HG03159 (cell line): ENCODE measurements at regions not wholly inside any gene's neighbourhood (a gene's known extent, or its start where the extent isn't known, plus 50 kb on each side); places are given as distances from the start of the nearest gene placed in this dataset.

Experiments used
- ATAC-seq: cut with Tn5 transposase; IDR thresholded peaks from one replicate; pipeline ENCODE4 v1.9.1; 2021; ENCODE audit warnings: mild to moderate bottlenecking, moderate library complexity; ENCODE audit not compliant: unreplicated experiment

DNA sequence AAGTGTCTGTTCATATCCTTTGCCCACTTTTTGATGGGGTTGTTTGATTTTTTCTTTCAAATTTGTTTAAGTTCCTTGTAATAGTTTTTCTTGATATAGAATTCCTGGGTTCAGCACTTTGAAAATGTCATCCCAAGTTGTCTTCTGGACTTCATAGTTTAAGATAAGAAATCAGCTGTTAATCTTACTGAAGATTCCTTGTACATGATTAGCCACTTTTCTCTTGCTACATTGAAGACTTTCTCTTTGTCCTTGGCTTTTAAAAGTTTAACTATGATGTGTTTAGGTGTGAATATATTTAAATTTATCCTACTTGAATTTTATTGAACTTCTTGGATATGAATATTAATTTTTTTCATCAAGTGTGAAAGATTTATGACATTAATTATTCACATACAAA, 387.2 kb upstream of the CWC22 start:
- no peak for ATAC-seq

DNA sequence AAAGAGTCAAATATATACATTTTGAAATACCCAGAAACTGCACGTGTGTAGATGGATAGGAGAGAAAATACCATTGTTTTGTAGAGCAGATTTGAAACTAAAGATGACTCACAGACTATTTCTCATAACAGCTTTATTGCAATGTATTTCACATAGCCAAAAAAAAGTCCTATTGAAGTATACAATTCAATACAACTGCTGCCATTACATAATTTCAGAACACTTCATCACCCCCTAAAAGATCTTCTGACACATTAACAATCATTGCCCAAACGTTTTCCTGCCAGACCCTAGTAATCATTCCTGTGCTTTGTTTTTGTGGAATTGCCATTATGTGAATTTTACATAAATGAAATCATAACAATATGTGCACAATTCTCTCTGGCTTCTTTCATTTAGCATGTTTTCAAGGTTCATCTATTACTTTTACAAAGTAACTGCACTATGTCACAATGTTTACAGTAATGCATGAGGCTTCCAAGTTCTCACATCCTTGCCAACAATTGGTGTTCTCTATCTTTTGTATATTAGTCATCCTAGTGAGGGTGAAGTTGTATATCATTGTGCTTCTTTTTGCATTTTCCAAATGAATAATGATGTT, 378.6 kb upstream of the CWC22 start:
- ATAC-seq = no peak

DNA sequence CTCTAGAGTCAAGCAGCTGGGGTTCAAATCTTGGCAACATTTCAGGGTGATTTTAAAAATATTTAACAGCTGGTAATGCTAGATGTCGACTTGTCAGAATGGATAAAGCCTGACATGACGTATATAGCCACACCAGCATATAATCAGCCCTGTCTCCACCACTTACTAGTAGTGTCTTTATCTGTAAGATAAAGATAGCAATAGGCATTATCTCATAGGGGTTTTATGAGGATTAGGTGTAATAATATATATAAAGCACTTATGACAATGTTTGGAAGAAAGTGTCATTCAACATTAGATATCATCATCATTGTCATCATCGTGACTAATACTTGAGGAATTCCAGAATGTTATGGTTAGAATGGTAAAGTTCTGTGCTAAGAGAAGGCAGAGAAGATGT, 369.0 kb upstream of the CWC22 start:
- ATAC-seq = no peak

DNA sequence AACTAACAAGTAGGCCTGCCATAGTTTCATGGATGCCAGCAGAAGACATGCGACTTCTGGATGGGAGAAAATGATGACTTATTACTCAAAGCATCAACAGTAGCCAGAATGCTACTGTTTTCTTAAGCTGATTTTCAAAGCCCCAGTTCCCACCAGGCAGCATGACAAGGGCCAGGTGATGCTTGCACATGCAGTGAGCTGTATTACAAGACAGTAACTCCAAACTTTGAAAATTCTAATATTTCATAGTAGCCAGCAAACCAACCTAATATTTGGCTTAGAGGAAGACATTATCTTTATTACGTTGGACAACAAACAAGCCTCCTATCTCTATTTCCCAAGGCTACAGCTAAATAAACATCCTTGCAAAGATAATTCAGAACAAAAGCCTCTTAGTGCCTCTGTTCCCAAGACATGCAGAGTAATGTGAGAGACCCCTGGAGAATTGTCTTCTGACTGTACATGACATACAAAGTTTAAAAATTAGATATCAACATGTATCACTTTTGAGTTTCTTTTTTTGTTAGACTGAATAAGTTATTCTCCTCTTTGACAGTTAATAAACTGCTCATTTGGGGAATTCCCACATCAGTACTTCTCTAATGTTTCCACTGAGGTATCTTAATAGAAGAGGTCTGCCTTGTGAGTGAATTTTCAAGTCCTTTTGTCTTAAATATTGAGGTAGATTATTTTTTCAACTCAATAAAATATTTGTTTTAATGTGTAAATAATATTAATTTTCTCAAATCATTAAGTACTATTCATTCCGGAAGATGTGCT, 367.6 kb upstream of the CWC22 start:
- ATAC-seq = no peak

DNA sequence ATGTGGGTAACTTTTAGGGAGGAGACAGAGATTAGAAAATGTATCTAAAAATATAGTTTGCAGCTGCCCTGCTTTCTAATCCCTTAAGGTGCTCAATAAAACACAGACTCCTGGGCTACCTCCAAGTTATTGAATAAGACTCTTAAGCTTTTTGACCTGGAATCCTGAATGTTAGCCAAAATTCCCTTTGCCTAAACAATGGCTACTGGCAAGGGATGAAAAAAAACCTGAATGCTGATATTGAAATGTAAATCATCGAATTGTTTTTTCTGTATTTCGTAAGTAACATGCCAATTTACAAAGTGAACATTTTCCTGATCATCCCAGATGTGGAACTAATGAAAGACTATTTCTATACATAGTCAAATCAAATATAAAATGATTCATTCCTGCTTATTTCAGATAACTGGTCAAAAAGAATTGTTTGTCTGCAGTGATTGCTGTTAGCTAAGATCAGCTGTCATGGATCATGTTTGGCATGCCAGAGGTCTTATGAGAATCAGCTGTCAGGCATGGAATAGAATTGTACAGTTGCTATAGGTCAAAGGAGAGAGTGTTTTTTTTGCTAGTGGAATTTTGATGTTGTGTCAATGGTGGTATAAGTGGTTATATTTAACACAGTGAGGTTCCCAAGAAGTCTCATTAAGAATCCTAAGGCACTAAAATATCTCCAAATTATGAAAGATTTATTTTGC, 363.6 kb upstream of the CWC22 start:
- no peak for ATAC-seq

DNA sequence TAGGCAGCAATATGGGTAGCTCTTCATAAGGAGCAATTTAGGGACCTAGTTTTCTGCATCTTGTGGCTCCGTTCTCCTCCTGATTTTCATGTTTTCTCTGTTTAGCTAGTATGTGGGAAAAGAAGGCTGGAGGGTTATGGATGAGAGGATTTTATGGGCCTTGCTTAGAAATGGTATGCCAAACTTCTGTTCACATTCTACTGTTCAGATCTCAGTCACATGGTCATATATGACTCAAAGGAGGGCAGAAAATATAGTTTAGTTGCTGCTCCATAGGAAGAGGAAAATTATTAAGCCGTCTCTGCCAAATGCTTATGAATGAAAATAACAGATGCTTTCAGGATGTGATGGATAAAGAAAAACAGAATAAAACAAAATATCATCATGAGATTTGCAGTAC, 361.8 kb upstream of the CWC22 start:
- ATAC-seq = no peak

DNA sequence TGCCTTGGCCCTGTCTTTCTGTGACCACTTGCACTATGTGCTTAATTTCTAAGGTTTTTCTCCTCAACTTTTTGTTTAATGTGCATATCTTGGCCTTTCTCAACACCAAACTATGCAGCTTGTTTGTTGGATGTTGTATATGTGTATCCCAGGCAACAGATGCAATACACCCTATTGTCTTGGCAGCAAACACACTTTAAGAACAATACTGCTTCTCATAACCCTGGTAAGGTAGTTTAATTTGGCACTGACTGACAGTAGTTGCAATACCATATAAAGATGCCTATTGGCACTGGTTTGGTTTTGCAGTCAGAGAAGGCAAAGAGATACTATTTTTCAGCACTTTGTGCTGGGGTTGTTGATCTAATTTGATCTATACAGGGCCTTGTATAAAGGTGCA, 360.7 kb upstream of the CWC22 start:
- no peak for ATAC-seq

DNA sequence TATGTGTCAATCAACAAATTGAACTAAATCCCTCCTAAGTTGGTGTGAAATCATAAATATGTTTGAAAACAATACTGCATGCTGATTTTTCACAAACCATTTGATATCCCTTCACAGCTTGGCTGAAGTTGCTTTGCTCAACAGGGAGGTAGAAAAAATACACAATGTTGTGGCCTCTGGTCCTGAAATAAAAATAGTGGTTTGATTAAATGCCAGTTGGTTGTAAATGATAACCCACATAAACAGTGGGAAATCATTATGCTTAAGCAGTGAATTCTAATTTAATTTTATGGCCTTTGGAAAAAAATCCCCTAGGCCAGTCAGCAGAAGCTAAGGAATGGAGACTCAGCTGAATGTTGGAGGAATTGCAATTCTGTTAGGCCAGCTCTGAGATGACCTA, 359.4 kb upstream of the CWC22 start:
- no peak for ATAC-seq

DNA sequence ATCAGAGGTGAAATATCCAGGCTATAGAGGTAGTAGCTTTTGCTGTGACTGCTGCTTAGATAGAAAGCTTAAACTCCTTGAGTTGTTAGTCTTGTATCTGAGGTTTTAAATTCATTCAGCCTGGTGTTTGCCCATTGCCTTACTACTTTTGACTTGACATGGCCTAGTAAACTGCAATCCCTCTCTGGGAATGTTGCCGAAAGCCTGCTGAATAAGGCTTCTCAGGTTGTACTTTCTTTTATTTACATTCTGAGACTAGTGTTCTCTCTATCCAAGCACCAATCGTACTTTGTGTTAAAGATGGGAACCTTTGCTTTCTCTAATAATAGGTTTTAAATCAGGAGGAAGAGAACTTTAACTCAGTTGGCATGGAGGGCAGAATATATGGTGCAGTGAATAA, 357.6 kb upstream of the CWC22 start:
- ATAC-seq = no peak

DNA sequence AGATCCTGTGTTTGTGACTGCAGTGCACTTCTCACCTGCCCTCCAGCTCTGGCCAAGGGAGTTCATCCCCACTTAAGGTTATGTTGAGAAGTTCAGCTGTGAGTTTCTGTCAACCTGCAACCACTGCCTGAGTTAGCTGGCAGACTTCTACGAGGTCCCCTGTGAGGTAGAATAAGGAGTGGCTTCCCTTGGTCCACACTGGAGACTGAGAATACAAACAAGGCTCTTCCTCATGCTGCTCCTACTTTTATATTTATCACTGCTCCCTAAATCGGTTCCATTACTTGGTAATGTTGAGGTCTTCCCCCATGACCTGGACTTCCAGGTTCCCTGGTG, 353.2 kb upstream of the CWC22 start:
- ATAC-seq = peak; percentile 47

DNA sequence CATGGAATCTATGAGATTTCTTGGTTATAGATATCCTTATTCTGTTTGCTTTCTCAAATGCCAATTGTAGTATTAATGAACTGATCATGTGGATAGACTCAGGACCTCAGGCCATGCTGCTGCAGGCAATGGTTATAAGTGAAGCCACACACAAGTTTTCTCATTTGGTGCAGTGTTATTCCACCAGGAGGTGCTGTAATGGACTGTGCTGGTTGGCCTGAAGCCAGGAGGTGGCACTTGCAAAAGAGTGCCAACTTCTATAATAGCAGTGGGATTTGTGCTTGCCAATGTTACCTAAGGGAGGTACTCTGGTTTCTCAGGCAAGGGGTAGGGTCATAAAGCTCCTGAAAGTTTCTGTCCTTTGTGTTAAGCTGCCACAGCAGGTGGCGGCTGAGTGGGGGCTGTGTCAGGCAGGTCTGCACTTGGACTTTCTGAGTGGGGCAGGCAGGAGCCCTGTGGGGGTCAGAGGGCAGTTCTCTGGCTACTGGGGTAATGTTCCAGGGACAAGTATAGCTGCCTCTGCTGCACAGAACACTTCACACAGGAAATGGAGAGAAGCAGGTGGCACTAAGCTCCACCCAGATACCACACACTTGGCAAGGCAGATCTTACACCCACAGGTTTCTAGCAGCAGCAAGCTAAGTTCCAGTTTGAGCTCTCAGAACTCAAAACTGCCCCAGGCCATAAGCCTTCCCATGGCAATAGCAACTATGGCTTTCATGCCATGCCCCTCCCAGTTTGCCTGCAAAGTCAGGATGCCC, 352.6 kb upstream of the CWC22 start:
- peak; percentile 97 for ATAC-seq

DNA sequence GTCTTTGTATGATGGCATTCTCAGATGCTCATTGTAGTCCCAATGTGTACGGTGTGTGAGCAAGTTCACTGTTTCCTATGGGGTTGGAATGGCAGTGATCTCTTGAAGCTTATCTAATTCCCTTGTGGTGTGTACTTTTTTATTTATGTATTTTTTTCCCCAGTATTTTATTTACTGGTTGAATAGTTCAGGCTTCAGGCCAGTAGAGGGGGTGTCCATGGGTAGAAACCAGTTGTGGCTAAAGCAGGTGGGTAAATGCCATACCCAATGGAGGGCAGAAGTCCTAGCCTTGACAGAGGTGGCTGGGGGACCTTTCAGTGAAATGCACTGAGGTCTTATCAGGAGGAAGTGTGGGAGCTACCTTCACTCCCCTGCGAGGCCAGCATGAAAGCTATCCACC, 351.4 kb upstream of the CWC22 start:
- ATAC-seq = no peak

DNA sequence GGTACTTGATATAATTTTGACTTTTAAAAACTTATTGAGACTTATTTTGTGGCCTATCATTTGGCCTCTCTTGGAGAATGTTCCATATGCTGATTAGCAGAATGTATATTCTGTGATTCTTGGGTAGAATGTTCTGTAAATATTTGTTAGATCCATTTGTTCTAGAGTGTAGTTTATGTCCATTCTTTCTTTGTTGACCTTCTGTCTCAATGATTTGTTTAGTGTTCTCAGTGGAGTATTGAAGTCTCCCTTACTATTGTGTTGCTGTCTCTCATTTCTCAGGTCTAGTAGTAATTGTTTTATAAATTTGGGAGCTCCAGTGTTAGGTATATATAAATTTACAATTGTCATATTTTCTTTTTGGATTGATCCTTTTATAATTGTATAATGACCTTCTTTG, 349.6 kb upstream of the CWC22 start:
- ATAC-seq = no peak

DNA sequence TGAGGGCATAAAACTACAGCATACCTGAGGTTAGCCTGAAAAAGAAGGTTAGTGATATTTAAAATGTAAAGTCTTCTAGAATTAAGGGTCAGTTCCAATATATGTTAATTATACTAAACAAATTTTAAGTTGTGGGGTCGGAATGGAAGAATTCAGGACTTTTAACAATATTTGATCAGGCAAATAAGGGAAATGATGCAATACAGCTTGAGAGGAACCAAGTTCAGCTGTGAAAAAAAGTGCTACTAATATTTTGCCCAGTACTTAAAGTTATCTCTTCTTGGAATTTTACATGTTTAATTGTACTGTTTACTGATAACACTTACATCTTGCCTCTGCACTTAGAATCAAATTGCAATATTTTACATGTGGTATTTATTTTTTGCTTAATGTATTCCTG, 345.5 kb upstream of the CWC22 start:
- no peak for ATAC-seq

DNA sequence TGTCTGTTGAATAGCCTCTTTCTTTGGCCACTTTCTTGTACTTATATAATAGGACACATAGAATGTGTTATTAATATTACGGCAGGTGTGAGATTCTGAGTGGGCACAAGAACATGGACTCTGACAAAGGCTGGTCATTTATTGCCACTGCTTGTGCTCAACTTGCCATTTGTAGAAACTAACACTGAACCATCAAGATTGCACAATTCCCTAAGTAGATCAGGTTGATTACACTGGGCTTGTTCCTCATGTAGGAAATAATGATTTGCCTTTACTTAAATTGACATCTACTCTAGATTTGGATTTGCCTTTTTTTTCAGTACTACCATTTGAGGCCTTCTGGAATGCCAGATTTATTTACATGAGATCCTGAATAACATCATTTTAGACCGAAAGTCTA, 342.7 kb upstream of the CWC22 start:
- ATAC-seq = no peak

DNA sequence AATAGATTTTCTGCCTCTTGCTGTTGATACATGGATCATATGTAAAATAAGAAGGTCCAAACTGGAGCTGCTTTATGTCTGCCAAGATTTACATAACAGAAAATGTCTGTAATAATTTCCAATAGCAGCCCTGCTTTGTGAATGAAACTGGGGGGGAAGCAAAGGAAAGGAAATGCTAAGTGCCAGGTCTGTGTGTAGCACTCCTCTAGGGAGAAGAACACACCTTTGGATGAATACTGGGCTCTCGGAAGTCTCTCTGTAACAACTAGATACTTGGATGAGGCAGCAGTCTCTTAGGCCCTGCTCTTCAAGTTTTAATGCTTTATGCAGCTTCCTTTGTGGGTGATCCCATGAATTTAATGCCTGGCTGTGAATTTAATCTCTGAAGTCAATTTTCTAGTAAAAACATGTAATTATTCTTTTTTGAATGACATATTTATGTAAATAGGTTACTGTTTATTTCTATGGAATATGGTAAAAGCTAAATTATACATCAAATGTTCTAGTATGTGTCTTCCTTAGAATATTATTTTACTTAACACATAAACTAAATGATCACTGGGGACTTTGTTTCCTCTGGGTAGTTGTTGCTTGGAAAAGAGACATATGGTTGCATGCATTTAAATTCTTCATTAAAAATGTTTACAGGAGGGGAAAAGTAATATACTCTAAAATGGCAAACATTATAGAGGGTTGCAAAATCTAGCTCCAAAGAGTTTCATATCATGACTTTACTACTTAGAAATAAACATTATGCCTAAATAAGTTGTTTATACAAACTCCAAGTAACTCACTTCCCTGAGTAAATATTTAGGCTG, 336.6 kb upstream of the CWC22 start:
- no peak for ATAC-seq

DNA sequence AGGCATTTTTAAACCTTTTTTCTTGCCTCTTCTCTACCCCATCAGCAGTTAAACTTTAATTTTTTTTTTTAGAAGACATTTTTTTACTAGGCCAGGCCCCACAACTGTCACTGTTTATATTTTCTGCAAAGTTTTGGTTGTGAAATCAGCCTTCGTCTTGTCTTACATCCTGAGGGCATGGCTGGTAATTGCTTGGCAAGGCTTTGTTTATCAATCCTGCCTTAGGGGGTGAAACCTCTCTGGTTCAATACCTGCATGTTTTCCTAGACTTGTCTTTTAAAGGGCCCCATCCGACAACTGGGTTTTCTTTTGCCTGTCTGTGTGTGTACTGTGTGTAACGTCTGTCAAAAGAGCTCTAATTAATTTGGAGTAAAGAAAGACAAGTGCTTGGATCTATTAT, 330.0 kb upstream of the CWC22 start:
- ATAC-seq = no peak

DNA sequence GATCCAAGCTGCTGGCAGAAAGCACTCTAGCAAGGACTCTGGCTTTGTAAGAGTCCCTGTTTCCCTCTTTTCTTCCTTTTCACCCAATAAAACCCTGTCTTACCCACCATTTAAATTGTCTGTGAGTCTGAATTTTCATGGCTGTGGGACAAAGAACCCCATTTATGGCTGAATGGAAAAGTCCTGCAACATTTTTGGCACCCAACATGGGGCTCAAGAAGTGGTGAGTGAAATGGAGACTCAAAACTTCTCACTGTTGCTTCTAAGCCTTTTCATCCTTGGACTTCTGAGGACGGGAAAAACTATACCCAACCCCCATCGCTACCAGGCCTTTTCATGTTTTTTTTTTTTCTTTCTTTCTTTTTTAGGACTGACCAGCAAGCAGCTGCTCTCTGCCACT, 329.5 kb upstream of the CWC22 start:
- ATAC-seq = no peak

DNA sequence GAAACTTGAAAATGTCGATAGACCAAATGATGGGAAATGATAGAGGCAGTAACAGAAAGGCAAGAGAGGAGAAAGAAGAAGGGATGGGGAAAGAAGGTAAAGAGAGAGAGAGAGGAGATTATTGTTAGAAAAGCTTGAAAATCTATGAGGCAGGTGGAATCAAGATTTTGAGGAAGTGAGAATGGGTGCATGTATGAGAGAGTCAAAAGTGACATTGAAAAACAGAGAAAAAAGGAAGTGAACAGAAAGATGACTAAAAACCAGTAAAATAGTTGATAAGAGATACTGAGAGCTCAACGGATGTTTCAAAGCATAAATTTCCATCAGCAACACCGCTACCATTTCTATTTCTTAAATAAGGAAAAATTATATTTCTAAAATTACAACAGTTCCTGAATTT, 327.4 kb upstream of the CWC22 start:
- ATAC-seq = peak; percentile 100

DNA sequence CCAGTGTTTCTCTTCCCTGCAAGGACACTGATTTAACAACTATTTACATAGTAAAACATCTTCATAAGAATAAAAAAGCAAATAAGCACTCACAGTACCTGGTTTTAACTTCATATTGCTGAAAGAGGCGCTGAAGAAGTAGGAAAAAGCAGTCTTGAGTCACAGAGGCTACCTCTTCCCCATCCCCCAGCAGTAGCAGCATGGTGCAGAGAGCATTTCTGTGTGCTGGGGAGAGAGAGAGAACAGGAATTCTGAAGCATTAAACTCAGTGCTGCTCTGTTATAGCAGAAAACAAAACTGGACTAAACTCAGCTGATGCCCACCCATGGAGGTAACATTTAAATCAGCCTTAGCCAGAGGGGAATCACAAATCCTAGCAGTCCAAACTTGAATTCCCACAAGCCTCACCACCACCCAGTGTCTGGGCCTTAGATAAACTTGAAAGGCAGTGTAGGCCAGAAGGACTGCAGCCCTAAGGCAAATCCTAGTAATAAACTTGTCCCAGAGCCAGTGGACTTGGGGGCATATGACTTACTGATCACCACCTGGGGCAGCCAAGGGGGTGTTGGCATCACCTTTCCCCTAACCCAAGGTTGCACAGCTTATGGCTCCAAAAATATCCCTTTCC, 321.8 kb upstream of the CWC22 start:
- no peak for ATAC-seq
